SK-N-MC (cell line): ENCODE measurements at regions not wholly inside any gene's neighbourhood (a gene's known extent, or its start where the extent isn't known, plus 50 kb on each side); places are given as distances from the start of the nearest gene placed in this dataset.

Experiments
- EZH2 ChIP-seq: fragments of 200-600 bp; sonication (generic); IDR thresholded peaks from one replicate; pipeline ENCODE4 v1.6.1; 2017; ENCODE audit warnings: antibody characterized with exemption
- FOXP2 ChIP-seq: optimal IDR thresholded peaks from 2 replicates; pipeline ENCODE3; 2011; ENCODE audit warnings: mild to moderate bottlenecking, moderate library complexity; ENCODE audit not compliant: insufficient read depth; ENCODE audit errors: extremely low read length, control extremely low read depth
- POLR2AphosphoS5 ChIP-seq: IDR thresholded peaks from 2 replicates; pipeline ENCODE4 v1.6.1; 2012; ENCODE audit warnings: mild to moderate bottlenecking, low read depth, low read length, borderline replicate concordance

GRCh38 chr6:170116636-170117035 lies 174.2 kb downstream of the DLL1 start:
- no peak for TF ChIP-seq POLR2AphosphoS5
- TF ChIP-seq EZH2: no peak
- no peak for TF ChIP-seq FOXP2
